ENCODE measurements at regions not wholly inside any gene's neighbourhood (a gene's known extent, or its start where the extent isn't known, plus 50 kb on each side); places are given as distances from the start of the nearest gene placed in this dataset.

- TF ChIP-seq CTCF (conservative IDR thresholded peaks at IDR 0.05; ENCODE audit: low read length) (no peak), EZH2phosphoT487 (IDR thresholded peaks at IDR 0.05; ENCODE audit: borderline replicate concordance, low read depth, low read length) (no peak)
Observed at GRCh38 chr3:19029837-19030521, 118.3 kb upstream of the KCNH8 start.

All from OCI-LY7 (cell line).